Stimulated activated CD4-positive, alpha-beta T cell treated with anti-CD3 and anti-CD28 coated beads, TNF-alpha, amount 100 ng/mL, for 1 hour (primary cell): ENCODE measurements at regions not wholly inside any gene's neighbourhood (a gene's known extent, or its start where the extent isn't known, plus 50 kb on each side); places are given as distances from the start of the nearest gene placed in this dataset.
A peak's percentile ranks its signal among the peaks of the same experiment; 100 is the strongest.

Source experiments
- DNase-seq, 3 donors: peaks; one replicate each; pipeline ENCODE4 v3.0.0-alpha.2; 2020; ENCODE audit warnings: low read depth in 3 of 3, low spot score in 1 of 3

GRCh38 chr1:5304702-5305101 is 650.3 kb downstream of the AJAP1 start:
- no peak for DNase-seq

GRCh38 chr1:5298376-5298775 is 644.0 kb downstream of the AJAP1 start:
- DNase-seq: no peak

GRCh38 chr1:5297886-5298239 is 643.5 kb downstream of the AJAP1 start:
- DNase-seq: no peak

- DNase-seq: no peak
Measured at GRCh38 chr1:5297180-5297885, 642.9 kb downstream of the AJAP1 start.

GRCh38 chr1:5296557-5297179 is 642.3 kb downstream of the AJAP1 start:
- no peak for DNase-seq

GRCh38 chr1:5296095-5296494 is 641.7 kb downstream of the AJAP1 start:
- no peak for DNase-seq

- no peak for DNase-seq
Measured at GRCh38 chr1:5291889-5292288, 637.5 kb downstream of the AJAP1 start.

GRCh38 chr1:5287178-5288150 is 633.1 kb downstream of the AJAP1 start:
- no peak for DNase-seq

GRCh38 chr1:5286244-5286643 is 631.8 kb downstream of the AJAP1 start:
- DNase-seq: peak in 1 of 3 donors; percentile 14

- DNase-seq: no peak
Measured at GRCh38 chr1:5274527-5274926, 620.1 kb downstream of the AJAP1 start.

GRCh38 chr1:5273280-5274003 is 619.0 kb downstream of the AJAP1 start:
- no peak for DNase-seq

GRCh38 chr1:5272325-5272724 is 617.9 kb downstream of the AJAP1 start:
- DNase-seq: no peak

GRCh38 chr1:5271264-5271663 is 616.9 kb downstream of the AJAP1 start:
- no peak for DNase-seq

GRCh38 chr1:5269901-5270300 is 615.5 kb downstream of the AJAP1 start:
- no peak for DNase-seq

GRCh38 chr1:5267603-5268235 is 613.3 kb downstream of the AJAP1 start:
- DNase-seq: no peak

GRCh38 chr1:5265438-5266075 is 611.1 kb downstream of the AJAP1 start:
- DNase-seq: no peak

GRCh38 chr1:5264476-5264875 is 610.1 kb downstream of the AJAP1 start:
- no peak for DNase-seq

GRCh38 chr1:5256793-5257192 is 602.4 kb downstream of the AJAP1 start:
- no peak for DNase-seq

- no peak for DNase-seq
Measured at GRCh38 chr1:5254975-5255374, 600.6 kb downstream of the AJAP1 start.

- no peak for DNase-seq
Measured at GRCh38 chr1:5254131-5254725, 599.8 kb downstream of the AJAP1 start.
